Adipocyte (in vitro differentiated cells): ENCODE measurements at regions not wholly inside any gene's neighbourhood (a gene's known extent, or its start where the extent isn't known, plus 50 kb on each side); places are given as distances from the start of the nearest gene placed in this dataset.
"Not testable (repeated sequence)": the region's sequence is repeated elsewhere in the genome, so short reads cannot be mapped to it uniquely, and the experiment has no call there.

ENCODE experiments used
- DNase-seq: peaks from one replicate; pipeline ENCODE4 v3.0.0-alpha.2; 2015; ENCODE audit warnings: low read depth
- H3K27me3 ChIP-seq: replicated peaks from 2 replicates; pipeline ENCODE4 v1.7.0; 2013; ENCODE audit warnings: mild to moderate bottlenecking, low read length, moderate library complexity; ENCODE audit not compliant: control insufficient read depth, insufficient read depth
- H3K36me3 ChIP-seq: 2 replicates; pipeline ENCODE4 v1.7.0; 2013; ENCODE audit warnings: low read length, mild to moderate bottlenecking, moderate library complexity; ENCODE audit not compliant: control insufficient read depth, insufficient read depth, severe bottlenecking
- H3K4me1 ChIP-seq: 2 replicates; pipeline ENCODE4 v1.7.0; 2013; ENCODE audit warnings: mild to moderate bottlenecking, low read length, moderate library complexity; ENCODE audit not compliant: control insufficient read depth, insufficient read depth
- H3K4me3 ChIP-seq: 2 replicates; pipeline ENCODE4 v1.7.0; 2013; ENCODE audit warnings: mild to moderate bottlenecking, low read length, moderate library complexity
- H3K9ac ChIP-seq: 2 replicates; pipeline ENCODE4 v1.7.0; 2013; ENCODE audit warnings: mild to moderate bottlenecking, low read length, moderate library complexity
- H3K9me3 ChIP-seq: 2 replicates; pipeline ENCODE4 v1.7.0; 2013; ENCODE audit warnings: mild to moderate bottlenecking, low read length, moderate library complexity; ENCODE audit not compliant: control insufficient read depth

DNA sequence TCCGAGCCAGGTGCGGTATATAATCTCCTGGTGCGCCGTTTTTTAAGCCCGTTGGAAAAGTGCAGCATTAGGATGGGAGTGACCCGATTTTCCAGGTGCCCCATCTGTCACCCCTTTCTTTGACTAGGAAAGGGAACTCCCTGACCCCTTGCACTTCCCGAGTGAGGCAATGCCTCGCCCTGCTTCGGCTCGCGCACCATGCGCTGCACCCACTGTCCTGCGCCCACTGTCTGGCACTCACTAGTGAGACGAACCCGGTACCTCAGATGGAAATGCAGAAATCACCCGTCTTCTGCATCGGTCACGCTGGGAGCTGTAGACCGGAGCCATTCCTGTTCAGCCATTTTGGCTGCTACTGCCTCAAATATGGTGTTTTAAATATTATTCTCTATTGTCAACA is 198.0 kb downstream of the MEIS1 start:
- H3K36me3 ChIP-seq, H3K27me3 ChIP-seq, H3K4me3 ChIP-seq, H3K4me1 ChIP-seq, H3K9ac ChIP-seq, DNase-seq, H3K9me3 ChIP-seq: not testable (repeated sequence)

DNA sequence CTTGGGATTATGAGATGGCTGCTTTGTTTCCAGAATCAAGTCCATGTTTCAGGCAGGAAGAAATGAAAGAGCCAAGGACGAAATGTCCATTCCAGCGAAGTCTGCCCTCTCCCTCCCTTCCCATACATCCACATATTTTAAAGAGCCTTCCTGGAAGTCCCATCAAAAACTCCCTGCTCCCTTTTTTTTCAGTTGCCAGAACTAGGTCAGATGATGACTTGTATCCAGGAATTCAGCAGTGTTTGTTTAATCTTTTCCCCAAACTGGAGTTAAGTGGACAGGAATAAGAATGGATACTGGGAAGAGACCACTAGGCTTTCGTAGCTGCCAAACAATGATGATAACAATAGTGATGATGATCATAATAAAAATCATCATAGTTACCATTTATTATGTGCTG is 198.7 kb downstream of the MEIS1 start:
- H3K4me3 ChIP-seq = no peak overlapping the region
- H3K9ac ChIP-seq = no peak overlapping the region
- no peak for DNase-seq
- H3K4me1 ChIP-seq = no peaks in the 10 kb centered on the region
- H3K27me3 ChIP-seq = no peaks in the 10 kb centered on the region
- no peaks in the 10 kb centered on the region for H3K9me3 ChIP-seq
- H3K36me3 ChIP-seq = no peaks in the 10 kb centered on the region

DNA sequence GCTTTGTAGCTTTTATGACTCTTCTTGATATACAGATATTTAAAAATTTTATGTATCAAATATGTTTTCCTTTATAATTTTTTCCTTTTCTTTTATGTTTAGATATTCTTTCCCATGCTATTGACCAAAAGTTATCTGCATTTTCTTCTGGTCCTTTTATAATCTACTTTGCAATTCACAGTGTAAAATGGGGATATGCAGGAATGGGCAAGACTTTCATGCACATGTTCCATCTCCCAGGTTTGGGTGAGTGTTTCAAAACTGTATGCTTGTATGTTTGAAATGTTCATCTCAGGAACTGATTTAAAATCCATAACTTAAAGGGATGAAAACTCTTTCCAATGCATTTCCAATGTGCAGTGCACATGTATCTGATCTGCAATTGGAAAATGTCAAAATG is 199.9 kb downstream of the MEIS1 start:
- Histone ChIP-seq H3K27me3 (no peaks in the 10 kb centered on the region), H3K4me3 (no peak overlapping the region), H3K36me3 (no peaks in the 10 kb centered on the region), H3K9ac (no peak overlapping the region), H3K4me1 (no peaks in the 10 kb centered on the region), H3K9me3 (no peaks in the 10 kb centered on the region)
- DNase-seq = no peak

- H3K36me3 ChIP-seq = no peaks in the 10 kb centered on the region
- no peak overlapping the region for H3K4me3 ChIP-seq
- H3K4me1 ChIP-seq = no peaks in the 10 kb centered on the region
- no peaks in the 10 kb centered on the region for H3K9me3 ChIP-seq
- H3K9ac ChIP-seq = no peak overlapping the region
- peaks cover 4% of the 10 kb centered on the region for H3K27me3 ChIP-seq
- no peak for DNase-seq
Measured at GRCh38 chr2:66641685-66642084, 206.8 kb downstream of the MEIS1 start.

DNA sequence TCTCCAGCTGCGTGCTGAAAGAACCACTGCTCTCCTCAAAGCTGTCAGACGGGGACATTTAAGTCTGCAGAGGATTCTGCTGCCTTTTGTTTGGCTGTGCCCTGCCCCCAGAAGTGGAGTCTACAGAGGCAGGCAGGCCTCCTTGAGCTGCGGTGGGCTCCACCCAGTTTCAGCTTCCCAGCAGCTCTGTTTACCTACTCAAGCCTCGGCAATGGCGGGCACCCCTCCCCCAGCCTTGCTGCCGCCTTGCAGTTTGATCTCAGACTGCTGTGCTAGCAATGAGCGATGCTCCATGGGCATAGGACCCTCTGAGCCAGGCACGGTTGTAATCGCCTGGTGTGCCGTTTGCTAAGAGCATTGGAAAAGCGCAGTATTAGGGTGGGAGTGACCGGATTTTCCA is 213.2 kb downstream of the MEIS1 start:
- not testable (repeated sequence) for DNase-seq, H3K36me3 ChIP-seq, H3K9ac ChIP-seq, H3K4me1 ChIP-seq, H3K9me3 ChIP-seq, H3K4me3 ChIP-seq, H3K27me3 ChIP-seq

GRCh38 chr2:66649006-66649405 is 214.1 kb downstream of the MEIS1 start:
- no peaks in the 10 kb centered on the region for H3K4me1 ChIP-seq
- H3K9ac ChIP-seq = no peak overlapping the region
- H3K27me3 ChIP-seq = no peaks in the 10 kb centered on the region
- H3K9me3 ChIP-seq = no peaks in the 10 kb centered on the region
- no peak for DNase-seq
- no peaks in the 10 kb centered on the region for H3K36me3 ChIP-seq
- no peak overlapping the region for H3K4me3 ChIP-seq

DNA sequence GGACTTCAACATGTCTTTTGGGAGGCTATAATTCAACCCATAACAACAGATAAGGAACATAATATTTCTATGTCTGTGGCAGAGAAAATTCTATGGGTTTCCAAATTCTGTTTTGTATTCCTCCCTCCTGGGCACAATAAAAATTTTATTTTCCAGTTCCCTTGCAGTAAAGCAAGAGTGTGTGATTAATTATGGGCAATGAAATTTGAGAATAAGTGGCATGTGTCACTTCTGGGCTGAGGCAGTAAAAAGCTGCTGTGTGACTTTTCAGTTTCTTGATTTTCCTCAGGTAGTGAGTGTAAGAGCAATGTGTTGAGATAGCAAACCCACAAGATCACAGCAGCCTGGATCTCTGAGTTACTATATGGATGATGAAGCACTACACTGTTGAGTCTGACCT is 216.4 kb downstream of the MEIS1 start:
- no peak for DNase-seq
- Histone ChIP-seq H3K27me3 (no peaks in the 10 kb centered on the region), H3K4me1 (no peaks in the 10 kb centered on the region), H3K4me3 (no peak overlapping the region), H3K9me3 (no peaks in the 10 kb centered on the region), H3K9ac (no peak overlapping the region), H3K36me3 (no peaks in the 10 kb centered on the region)

GRCh38 chr2:66660804-66661203 is 225.9 kb downstream of the MEIS1 start:
- peaks cover 32% of the 10 kb centered on the region for H3K9me3 ChIP-seq
- H3K4me1 ChIP-seq = no peaks in the 10 kb centered on the region
- no peak overlapping the region for H3K4me3 ChIP-seq
- no peaks in the 10 kb centered on the region for H3K36me3 ChIP-seq
- no peak overlapping the region for H3K9ac ChIP-seq
- no peaks in the 10 kb centered on the region for H3K27me3 ChIP-seq
- DNase-seq = no peak

- no peaks in the 10 kb centered on the region for H3K27me3 ChIP-seq
- no peaks in the 10 kb centered on the region for H3K36me3 ChIP-seq
- H3K4me3 ChIP-seq = no peak overlapping the region
- DNase-seq = no peak
- H3K9me3 ChIP-seq = peaks cover 32% of the 10 kb centered on the region
- no peaks in the 10 kb centered on the region for H3K4me1 ChIP-seq
- H3K9ac ChIP-seq = no peak overlapping the region
Measured at GRCh38 chr2:66661253-66662173, 226.6 kb downstream of the MEIS1 start.

GRCh38 chr2:66665124-66665984 is 230.4 kb downstream of the MEIS1 start:
- peaks cover 4% of the 10 kb centered on the region for H3K9me3 ChIP-seq
- no peak overlapping the region for H3K4me3 ChIP-seq
- peak; percentile 22 for DNase-seq
- H3K4me1 ChIP-seq = no peaks in the 10 kb centered on the region
- no peak overlapping the region for H3K9ac ChIP-seq
- H3K27me3 ChIP-seq = no peaks in the 10 kb centered on the region
- no peaks in the 10 kb centered on the region for H3K36me3 ChIP-seq

DNA sequence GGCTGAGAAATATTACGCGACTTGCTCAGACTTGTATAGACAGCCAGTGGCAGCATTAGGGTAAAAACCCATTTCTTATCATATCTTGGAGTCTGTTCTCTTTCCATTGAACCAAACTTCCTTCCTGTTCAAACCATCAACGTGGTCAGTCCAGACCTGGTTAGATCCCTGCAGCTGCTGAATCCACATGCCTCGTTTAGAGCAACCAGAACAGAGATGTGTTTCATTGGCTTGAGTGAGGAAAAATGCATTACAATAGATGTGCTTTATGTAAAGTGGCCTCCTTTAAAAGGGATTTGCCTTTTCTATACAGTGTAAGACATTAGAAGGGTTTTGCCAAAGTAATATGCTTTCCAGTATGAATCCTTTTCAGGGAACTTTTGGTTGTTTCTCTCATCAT is 232.4 kb downstream of the MEIS1 start:
- no peak overlapping the region for H3K4me3 ChIP-seq
- H3K27me3 ChIP-seq = no peaks in the 10 kb centered on the region
- H3K4me1 ChIP-seq = no peaks in the 10 kb centered on the region
- no peak for DNase-seq
- no peaks in the 10 kb centered on the region for H3K36me3 ChIP-seq
- no peaks in the 10 kb centered on the region for H3K9me3 ChIP-seq
- H3K9ac ChIP-seq = no peak overlapping the region
